DMS53 (cell line): ENCODE measurements at regions not wholly inside any gene's neighbourhood (a gene's known extent, or its start where the extent isn't known, plus 50 kb on each side); places are given as distances from the start of the nearest gene placed in this dataset.

Experiments used
- DNase-seq: peaks from one replicate; lab custom pipeline; 2025; lab: John Stamatoyannopoulos, UW

DNA sequence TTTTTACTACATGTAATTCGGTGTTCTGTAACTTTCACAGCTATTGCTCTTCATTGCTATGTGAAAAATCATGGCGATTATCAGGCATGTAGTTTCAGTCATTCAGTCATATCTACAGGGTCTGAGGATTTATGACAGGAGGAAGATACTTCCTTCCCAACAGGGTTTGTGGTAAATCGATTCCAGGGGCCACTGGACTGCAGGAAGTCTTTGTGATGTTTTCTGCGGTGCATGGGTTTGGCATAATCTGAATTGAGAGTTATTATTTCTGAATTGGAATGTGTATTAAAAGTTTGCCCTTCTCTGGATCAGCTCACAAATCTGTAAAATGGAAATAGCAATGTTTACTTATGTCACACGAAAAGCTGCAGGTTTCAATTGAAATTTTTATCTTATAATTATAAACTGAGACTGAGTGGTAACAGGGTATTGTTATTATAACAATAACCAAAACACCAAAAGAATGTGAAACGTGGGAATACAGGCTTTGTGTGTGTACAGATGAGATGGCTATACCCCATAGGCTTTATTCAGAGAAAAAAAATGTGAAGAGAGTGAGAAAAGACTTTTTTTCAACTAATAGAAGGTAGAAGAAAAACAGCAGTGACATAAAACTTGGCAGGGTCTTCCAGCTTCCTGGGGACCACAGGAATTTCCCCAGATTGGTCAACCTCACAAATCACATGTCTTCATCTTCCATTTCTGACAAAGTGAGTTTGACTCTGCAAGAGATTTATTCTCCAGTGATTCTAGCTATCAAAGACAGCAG, 307.7 kb upstream of the NFE2L3 start:
- no peak for DNase-seq

DNA sequence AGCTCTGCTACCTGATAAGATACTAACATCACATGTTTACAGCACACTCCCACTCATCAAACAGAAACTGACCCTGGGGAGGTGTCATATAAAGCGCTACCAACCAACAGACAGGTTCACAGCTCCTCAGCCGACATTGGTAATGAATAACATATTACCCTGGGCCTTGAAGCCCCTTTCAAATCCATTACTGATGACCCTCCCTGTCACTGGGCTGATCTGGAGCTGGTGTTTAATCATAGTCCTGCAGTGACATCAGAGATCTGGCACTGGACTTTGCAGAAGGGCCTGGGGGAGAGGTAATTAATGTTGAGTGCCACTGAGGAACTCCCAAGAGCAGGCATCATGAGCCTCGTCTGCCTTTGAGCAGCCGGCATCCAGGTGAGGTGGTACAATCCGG, 306.5 kb upstream of the NFE2L3 start:
- no peak for DNase-seq

DNA sequence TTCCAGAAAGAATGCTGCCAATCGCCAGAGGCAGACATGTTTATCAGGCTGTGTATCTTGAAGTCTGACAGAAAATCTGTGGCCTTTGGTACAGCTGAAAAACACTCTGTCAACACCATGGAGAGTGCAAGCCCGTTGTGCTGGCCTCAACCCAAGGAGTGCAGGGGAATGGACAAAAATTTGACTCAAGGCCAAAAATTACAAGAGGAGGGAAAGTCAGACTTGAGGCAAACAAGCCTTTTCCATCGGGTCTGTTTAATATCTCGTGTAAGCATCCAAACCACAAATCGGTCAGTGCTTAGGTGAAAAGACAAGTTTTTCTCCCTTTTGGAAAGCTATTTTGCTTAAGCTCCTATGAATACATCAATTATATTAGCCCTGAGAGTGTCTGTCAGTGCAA, 305.3 kb upstream of the NFE2L3 start:
- DNase-seq: no peak

DNA sequence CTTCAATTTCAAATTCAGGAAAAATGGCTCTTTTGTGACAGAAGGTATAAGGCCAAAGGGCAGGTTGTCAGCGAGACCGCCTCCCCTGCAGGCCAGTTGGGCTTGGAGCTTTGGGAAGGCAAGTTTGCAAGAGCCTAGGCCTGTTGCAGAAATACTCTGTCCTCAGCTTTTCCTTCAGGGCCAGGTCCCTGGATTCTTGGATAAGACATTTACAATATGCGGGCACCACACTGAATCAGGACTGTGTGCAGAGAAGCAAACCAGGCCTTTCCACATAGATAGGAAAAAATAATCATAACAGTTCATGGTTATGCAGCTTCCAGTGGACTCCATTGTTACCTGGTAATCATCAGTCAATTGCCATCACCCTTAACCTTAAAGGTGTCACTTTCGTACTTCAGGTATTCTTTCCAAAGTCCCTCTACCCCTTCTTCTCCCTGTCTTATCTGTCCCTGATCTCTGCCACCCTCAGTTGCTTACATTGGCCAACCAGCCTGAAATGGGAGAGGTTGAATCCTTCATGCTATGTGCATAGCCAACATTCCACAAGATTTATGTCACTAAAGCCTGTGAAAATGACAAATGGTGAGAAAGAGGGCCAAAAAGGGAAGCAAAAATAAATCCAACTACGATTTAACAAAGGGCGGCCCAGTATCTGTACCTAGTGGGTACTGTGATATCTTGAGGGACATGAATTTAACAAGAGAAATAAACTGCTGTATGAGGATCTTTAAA, 304.5 kb upstream of the NFE2L3 start:
- no peak for DNase-seq

DNA sequence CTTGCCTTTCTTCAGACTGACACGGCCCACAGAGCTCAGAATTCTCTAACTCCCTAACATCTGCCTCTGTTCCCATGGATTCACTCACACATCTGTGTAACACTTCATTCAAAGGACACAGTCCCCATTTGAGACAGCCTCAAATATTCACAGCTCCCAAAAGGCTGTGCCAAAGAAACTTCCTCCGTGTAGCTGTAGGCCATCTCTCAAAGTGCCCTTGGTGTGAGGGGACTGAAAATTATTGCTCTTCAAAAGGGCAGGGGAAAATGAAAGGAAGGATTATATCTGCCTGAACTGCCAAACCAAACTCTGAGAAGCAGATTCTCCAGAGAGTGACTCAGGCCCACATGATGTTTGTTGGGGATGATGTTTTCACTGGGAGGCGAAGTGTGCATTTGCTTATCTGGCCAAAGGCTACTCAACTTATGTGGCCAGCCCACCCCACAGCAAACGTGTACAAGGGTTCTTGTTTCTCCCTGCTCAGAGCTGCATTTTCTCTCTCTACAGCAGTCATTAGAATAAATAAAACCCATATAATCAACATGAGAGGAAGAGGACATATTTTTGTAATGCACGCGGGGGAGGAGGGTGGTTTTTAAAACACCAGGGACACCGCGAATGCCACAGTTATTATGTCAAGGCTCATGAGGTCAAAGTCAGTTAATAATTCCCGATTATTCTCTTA, 302.4 kb upstream of the NFE2L3 start:
- peak; percentile 19 for DNase-seq

DNA sequence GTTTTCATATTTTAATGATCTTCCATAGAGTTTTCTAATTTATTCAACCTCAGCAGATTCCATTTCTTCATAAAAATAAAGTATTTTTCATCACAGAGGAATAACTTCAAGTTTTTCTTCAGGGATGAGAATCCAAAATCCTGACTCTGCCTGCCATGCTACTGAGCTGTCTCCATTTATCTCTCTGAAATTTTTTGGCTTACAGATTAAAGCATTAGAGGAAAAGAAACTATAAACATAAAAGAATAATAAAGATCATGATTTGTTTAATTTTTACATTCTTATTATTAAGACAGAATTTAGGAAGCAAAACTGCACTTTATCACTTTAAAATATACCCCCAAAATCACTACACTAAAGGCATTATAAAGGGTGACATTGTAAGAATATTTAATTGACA, 301.8 kb upstream of the NFE2L3 start:
- DNase-seq: no peak

DNA sequence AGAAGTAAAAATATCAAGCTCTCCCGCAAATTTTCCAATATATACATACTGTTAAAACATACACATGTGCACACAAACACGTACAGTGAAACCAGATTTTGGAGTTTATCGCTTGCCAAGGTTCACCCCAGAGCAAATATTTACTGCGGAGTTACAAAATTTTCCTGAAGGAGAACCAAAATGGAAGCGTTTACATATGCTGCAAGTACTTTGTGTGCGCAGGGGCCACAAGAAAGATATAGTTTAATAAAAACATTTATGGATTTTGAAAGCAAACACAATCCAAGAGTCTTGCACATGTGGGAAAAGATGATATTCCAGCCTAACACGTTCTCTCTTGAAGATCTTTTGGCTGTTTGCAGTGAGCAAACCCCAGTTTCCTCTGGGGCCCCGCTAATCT, 301.3 kb upstream of the NFE2L3 start:
- DNase-seq: no peak

DNA sequence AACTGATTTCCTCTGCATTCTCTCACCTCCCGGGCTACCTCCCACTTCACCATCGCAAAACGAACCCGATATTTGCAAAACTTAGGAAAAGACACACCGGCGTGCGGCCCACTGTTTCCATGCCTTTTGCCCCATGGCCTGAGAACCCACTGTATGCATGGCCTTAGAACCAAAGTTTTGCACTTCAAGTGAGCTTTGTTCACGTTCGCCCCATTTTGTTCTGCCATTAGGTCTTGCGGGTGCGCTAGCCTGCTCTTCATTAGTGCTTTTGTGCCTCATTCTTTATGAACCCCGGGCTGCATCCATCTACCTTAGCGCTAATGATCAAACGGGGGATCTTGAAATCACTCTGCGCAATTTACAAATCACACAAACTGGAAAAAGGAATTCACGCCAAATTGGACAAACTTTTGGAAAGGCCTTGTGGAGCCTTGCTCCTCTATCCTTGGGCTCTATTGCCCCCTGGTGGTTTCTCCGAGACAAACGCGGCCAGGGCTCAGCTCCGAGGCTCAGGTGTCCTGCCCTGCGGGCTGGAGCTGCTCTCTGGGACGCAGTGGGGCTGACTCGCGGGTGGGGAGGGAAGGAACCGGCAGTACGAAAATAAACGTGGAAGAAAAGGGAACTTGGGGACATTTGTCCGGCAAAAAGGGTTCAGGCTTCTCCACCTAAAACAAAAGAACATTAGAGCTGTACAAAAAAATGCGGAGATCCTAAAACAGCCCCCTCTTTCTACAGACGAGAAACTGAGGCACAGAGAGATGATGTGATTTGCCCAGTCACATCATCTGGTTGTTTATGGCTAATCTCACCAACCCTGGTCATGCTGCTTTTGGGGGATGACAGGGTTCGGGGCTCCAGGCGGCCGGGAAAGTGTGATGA, 300.4 kb upstream of the NFE2L3 start:
- peak; percentile 97 for DNase-seq

DNA sequence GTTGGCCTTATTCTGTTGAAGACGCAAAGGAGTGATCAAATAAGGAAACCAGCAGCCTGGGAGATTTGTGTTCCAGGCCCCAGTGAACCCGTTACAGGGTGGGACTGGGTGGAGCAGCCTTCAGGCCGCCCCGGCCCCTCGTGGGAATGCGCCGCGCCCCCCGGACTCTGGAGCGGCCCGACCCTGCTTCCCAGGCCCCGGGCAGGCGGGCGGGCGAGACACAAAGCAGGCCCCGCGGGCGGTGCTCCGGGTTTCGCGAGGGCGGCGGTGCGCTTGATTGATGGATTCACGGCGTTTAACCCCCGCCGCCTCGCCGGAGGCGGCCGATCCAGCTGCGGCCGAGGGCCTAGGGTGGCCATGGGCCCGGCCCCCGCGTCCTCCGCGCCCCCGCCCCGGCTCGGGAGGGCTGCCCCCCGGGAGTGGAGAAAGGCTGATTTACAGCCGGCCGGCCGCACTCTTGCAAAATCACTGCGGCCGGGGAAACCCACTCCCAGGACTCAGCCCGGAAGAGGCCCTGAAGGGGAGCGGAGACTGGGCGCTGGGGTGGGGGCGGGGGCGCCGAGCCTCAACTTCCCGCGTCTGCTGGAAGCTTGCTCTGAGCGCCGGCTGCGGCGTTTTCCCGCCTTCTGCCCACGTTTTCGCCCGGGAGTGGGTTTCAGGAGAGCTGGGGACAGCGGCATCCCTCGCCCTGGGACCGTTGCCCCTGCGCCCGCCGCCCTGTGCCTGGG, 299.6 kb upstream of the NFE2L3 start:
- DNase-seq: peak; percentile 87

DNA sequence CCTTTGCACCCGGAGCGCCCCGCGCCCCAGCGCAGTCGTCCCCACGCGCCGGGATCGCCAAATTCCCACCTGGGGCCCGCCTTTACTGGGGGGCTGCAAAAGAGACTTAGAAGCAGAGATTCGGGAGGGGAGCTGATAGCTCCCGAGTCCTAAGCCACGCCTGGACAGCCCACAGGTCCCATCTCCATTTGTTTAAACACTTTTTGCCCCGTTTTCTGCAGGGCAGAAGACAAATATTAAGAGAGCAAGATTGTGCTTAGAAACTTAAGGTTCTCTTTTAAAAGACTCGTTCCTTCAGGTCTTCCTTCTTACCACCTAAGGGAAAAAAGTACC, 299.1 kb upstream of the NFE2L3 start:
- no peak for DNase-seq

DNA sequence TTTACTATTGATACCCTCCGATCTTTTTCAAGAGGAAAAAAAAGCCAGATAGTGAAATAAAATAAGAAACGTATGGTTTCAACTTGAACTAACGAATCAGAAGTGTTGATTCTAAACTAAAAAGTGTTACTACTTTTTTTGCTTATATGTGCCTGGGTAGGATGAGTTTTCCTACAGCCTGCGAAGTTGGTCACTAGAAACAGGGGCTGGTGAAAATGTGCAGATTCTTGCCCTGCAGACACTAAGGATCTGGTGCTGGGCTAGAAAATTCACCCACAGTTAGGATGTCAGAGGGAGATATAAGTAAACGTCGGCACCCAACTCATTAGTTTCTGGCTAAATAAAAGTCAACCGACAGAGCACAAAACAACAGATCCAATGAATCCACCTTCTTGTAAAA, 298.7 kb upstream of the NFE2L3 start:
- DNase-seq: peak; percentile 41

DNA sequence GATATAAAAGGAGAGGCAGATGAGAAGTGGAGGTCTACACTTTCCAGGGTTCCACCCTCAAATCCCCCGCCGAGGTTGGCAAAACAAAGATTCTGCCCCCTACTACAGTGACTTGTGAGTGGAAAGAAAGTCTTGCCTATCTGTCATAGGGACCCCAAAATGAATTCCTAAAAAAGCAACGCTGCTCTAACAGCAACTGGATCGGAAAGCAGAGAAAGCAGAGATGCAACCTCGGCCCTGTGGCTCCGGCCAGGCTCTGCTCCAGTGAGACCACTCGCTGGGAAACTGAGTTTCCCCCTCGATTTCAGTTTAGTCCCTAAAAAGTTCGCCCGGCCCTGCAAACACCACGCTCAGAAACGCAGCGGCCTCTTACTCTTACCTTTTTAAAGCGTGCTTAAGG, 297.9 kb upstream of the NFE2L3 start:
- peak; percentile 63 for DNase-seq

DNA sequence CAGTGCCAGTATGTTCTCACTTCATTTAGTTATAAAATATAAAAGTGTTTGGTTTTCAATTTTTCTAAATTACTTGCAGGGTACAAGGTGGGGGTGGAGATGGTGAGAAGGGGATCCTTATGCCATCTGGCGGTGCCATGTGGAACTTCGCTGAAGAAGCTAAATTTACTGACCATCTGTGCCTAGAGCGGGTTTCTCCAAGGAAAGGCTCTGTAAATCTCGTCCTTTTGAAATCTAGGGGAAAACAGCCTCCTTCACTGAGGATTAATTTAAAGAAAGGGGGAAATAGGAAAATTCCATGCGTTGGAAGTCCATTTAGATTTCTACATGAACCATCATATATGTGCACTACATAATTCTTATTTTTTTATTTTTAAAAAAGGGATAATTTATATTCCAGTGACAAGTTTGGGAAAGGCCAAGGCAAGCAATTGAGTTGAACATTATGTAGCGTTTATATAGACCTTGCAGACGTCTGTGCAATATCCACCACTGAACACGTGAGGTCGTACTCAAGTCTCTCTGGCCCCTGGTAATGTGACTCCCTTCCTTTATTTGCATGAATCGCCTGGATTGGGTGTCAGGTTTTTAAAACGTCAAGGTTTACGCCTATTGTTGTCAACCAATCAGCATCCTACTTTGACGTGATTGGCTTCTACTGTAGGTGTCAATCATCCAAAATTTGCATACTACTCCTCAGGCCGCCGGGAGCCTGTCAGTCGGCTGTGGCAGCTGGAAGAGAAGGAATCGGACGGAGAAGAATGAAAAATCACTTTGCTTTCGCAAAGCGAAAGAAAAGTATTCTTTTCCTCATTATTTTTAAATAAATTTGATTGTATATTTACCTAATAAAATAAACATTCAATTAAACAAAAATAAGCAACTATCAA, 297.1 kb upstream of the NFE2L3 start:
- DNase-seq: peak; percentile 100

DNA sequence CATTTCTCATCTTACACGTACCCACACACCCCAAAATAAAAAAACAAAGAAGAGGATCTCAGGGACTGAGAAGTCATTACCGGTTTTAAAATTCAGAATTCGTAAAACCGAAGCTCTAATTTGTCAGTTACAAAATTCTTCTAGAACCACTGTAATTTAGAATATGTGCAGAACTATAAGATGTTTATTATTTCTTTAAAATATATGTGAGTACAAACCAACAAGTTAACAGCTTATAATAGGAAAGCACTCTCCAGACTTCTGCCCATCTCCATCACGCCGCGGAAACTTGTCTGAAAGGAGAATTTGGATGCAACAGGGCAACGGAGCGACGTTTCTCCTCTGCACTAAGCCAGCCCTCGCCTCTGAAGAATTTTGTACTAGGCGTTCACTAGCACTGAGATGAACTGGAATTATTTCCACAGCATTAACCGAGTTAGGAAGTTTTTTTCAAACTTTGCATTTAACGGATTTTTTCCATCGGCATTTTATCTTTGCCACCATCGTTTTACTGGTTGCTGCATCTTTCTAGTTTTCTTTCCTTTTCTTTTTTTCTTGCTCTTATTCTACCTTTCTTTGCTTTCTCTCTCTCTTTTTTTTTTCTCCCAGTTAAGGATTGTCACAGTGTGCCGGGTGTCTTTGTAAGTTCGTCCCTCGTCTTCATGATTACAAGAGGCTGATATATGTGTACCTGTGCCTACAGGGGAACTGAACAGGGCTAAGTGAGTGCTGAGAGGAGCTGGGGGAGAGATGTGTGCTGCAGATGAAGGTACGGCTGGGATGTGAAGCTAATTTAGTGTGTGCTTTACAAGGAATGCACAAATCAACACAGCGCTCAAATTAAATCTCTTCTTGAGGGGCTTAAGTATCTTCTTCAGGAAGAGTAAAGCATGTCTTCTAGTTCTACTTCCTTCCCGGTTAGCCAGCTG, 295.9 kb upstream of the NFE2L3 start:
- peak; percentile 88 for DNase-seq

DNA sequence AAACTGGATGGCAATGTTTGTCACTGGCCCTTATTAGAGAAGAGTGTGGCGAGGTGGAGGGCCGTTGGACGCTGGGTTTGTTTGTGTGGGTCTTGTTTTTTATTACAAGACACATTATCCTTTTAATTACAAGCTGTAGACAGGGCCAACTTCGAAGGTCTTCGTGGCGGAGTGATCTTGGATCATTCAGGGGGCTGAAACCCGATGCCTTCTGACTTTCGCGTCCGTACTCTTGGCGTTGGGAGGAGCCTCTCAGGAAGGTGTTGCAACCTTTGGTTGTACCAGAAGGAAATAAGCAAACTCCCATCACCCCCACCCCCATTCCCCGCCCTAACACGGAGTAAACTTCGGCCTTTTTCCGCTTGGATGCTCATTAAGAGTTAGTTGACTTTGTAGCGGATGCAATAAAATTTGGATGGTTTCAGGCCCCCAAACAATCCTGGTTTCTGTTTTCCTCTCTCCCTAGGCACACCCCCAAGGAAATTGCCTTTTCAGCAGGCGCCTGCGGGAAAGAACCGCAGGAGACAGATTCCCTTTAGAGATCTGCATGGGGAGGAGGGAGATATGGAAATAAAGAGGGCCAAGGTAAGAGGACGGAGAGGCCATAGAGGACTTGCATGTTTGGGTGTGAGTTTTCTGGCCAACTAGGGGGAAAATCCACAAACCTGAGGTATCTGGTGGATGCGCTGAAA, 294.5 kb upstream of the NFE2L3 start:
- DNase-seq: peak; percentile 93

DNA sequence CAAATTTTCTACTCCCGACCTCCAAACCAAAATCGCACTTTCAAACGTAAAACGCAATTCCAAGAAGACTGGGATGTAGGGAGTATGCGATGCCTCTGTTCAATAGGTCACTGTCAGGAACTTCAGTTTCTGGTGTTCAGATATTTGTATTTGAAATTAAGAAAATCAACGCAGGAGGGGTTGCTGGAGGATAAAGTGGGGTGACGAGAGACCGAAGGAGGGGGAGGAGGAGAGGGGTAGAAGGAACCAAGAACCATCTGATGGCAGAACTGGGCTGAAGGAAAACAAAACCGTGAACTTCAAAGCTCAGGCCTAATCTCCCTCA, 293.8 kb upstream of the NFE2L3 start:
- no peak for DNase-seq

DNA sequence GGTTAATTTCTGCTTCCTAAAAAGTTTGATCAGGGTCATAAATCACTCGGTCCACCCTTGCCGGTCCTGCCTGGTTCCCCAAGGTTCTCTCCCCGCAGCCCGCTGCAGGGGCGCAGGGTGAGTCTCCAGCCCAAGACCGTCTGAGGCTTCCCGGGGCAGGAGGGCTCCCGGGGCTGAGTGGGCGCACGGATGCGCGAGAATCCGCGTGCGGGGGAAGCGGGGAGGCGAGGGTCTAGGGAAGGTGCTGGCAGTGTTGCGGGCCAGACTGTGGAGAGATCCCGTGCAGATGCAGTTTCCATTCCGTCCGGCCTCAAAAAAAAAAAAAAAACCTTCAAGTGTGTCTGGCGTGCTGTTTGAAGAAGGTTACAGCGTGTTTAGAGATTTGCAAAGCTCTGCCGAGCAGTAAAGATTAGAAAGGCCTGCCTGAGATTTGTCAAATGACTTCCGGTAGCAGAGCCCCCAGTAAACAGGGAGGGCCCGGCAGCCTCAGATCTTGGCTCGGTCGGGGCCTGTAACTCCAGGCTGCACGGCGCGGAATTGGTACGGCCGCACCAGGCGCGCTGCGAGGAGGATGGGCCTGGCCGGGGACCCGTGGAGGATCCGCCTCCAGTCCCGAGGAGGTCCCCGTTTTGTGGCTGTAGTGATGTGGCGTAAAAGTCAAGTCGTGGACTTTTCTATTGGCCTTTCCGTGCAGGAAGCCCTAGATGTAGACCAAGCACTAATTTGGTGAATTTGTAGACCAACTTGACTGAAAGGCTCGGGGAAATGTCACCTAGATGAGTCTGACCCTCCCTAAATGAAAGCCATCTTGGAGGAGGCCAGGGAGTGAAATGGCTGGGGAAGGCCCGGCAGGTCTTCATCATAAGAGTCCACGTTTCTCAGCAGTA, 293.2 kb upstream of the NFE2L3 start:
- peak; percentile 68 for DNase-seq
